ENCODE measurements at regions not wholly inside any gene's neighbourhood (a gene's known extent, or its start where the extent isn't known, plus 50 kb on each side); places are given as distances from the start of the nearest gene placed in this dataset.

DNA sequence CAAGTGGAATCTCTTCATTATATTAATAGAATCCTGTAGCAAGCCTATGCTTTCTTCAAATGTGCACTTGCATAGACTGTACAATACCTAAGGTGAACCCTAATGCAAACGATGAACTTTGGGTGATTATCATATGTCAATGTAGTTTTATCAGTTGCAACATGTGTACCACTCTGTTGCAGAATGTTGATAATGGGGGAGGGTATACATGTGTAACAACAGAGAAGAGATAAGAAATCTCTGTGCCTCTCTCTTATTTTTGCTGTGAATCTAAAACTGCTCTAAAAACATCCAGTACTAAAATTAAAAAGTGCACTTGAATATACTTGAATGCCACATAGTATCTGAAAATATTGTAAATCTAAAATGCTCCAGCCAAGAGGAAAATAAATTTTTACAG lies 820.8 kb upstream of the MIR17HG start (continued):
- TF ChIP-seq, protein P1, sequence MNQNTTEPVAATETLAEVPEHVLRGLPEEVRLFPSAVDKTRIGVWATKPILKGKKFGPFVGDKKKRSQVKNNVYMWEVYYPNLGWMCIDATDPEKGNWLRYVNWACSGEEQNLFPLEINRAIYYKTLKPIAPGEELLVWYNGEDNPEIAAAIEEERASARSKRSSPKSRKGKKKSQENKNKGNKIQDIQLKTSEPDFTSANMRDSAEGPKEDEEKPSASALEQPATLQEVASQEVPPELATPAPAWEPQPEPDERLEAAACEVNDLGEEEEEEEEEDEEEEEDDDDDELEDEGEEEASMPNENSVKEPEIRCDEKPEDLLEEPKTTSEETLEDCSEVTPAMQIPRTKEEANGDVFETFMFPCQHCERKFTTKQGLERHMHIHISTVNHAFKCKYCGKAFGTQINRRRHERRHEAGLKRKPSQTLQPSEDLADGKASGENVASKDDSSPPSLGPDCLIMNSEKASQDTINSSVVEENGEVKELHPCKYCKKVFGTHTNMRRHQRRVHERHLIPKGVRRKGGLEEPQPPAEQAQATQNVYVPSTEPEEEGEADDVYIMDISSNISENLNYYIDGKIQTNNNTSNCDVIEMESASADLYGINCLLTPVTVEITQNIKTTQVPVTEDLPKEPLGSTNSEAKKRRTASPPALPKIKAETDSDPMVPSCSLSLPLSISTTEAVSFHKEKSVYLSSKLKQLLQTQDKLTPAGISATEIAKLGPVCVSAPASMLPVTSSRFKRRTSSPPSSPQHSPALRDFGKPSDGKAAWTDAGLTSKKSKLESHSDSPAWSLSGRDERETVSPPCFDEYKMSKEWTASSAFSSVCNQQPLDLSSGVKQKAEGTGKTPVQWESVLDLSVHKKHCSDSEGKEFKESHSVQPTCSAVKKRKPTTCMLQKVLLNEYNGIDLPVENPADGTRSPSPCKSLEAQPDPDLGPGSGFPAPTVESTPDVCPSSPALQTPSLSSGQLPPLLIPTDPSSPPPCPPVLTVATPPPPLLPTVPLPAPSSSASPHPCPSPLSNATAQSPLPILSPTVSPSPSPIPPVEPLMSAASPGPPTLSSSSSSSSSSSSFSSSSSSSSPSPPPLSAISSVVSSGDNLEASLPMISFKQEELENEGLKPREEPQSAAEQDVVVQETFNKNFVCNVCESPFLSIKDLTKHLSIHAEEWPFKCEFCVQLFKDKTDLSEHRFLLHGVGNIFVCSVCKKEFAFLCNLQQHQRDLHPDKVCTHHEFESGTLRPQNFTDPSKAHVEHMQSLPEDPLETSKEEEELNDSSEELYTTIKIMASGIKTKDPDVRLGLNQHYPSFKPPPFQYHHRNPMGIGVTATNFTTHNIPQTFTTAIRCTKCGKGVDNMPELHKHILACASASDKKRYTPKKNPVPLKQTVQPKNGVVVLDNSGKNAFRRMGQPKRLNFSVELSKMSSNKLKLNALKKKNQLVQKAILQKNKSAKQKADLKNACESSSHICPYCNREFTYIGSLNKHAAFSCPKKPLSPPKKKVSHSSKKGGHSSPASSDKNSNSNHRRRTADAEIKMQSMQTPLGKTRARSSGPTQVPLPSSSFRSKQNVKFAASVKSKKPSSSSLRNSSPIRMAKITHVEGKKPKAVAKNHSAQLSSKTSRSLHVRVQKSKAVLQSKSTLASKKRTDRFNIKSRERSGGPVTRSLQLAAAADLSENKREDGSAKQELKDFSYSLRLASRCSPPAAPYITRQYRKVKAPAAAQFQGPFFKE (tag by site-specific recombination; IDR thresholded peaks at IDR 0.05; ENCODE audit: borderline replicate concordance), result no peak
- TF ChIP-seq, protein P2, sequence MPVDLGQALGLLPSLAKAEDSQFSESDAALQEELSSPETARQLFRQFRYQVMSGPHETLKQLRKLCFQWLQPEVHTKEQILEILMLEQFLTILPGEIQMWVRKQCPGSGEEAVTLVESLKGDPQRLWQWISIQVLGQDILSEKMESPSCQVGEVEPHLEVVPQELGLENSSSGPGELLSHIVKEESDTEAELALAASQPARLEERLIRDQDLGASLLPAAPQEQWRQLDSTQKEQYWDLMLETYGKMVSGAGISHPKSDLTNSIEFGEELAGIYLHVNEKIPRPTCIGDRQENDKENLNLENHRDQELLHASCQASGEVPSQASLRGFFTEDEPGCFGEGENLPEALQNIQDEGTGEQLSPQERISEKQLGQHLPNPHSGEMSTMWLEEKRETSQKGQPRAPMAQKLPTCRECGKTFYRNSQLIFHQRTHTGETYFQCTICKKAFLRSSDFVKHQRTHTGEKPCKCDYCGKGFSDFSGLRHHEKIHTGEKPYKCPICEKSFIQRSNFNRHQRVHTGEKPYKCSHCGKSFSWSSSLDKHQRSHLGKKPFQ (tag by site-specific recombination; IDR thresholded peaks at IDR 0.05), result no peak
- no peak for TF ChIP-seq ZNF157 (tag by site-specific recombination; IDR thresholded peaks at IDR 0.05)

DNA sequence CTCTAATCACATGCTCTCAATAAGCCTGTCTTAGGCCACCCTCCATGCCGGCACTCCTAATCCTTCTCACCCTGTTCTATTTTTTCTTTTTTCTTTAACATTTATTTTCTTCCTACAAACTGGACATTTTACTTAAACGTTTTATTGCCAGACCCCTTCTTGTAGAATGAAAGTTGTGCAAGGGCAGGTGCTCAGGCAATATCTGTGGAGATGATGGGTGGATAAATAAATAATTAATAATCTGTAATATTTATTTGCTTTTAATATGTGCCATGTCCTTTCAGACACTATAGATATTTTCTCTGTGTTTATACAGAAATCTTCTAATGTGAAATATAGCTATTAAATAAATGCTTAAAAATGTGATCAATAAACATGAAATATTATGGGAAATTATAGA lies 815.7 kb upstream of the MIR17HG start:
- CTCF ChIA-PET, result interaction anchor here (0.6 kb wide), 1 partner anchor 112 kb away, joined by 5 read pairs; no protein-coding TSS in a partner anchor
- TF ChIP-seq ZNF121 (tag by site-specific recombination; IDR thresholded peaks at IDR 0.05) (no peak), ZNF830 (tag by site-specific recombination; IDR thresholded peaks at IDR 0.05; ENCODE audit: low read depth) (no peak), ZNF670 (tag by site-specific recombination; IDR thresholded peaks at IDR 0.05; ENCODE audit: low read depth) (no peak), ZNF596 (tag by site-specific recombination; IDR thresholded peaks at IDR 0.05) (no peak), ZNF16 (tag by site-specific recombination; IDR thresholded peaks at IDR 0.05; ENCODE audit: low read depth) (no peak), ZNF138 (tag by site-specific recombination; IDR thresholded peaks at IDR 0.05; ENCODE audit: borderline replicate concordance) (no peak), ZNF548 (tag by site-specific recombination; IDR thresholded peaks at IDR 0.05) (no peak), REPIN1 (tag by site-specific recombination; IDR thresholded peaks at IDR 0.05; ENCODE audit: low read depth) (no peak), ZNF747 (tag by site-specific recombination; IDR thresholded peaks at IDR 0.05) (no peak), ZNF174 (tag by site-specific recombination; IDR thresholded peaks at IDR 0.05) (no peak), ZNF37A (tag by site-specific recombination; IDR thresholded peaks at IDR 0.05) (no peak), EGR2 (tag by site-specific recombination; IDR thresholded peaks at IDR 0.05; ENCODE audit: low read depth) (no peak), ZNF184 (tag by site-specific recombination; IDR thresholded peaks at IDR 0.05) (no peak), RBAK (tag by site-specific recombination; IDR thresholded peaks at IDR 0.05) (no peak)
- TF ChIP-seq, protein P3, sequence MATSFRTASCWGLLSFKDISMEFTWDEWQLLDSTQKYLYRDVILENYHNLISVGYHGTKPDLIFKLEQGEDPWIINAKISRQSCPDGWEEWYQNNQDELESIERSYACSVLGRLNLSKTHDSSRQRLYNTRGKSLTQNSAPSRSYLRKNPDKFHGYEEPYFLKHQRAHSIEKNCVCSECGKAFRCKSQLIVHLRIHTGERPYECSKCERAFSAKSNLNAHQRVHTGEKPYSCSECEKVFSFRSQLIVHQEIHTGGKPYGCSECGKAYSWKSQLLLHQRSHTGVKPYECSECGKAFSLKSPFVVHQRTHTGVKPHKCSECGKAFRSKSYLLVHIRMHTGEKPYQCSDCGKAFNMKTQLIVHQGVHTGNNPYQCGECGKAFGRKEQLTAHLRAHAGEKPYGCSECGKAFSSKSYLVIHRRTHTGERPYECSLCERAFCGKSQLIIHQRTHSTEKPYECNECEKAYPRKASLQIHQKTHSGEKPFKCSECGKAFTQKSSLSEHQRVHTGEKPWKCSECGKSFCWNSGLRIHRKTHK (tag by site-specific recombination; IDR thresholded peaks at IDR 0.05), result no peak
- TF ChIP-seq, protein P4, sequence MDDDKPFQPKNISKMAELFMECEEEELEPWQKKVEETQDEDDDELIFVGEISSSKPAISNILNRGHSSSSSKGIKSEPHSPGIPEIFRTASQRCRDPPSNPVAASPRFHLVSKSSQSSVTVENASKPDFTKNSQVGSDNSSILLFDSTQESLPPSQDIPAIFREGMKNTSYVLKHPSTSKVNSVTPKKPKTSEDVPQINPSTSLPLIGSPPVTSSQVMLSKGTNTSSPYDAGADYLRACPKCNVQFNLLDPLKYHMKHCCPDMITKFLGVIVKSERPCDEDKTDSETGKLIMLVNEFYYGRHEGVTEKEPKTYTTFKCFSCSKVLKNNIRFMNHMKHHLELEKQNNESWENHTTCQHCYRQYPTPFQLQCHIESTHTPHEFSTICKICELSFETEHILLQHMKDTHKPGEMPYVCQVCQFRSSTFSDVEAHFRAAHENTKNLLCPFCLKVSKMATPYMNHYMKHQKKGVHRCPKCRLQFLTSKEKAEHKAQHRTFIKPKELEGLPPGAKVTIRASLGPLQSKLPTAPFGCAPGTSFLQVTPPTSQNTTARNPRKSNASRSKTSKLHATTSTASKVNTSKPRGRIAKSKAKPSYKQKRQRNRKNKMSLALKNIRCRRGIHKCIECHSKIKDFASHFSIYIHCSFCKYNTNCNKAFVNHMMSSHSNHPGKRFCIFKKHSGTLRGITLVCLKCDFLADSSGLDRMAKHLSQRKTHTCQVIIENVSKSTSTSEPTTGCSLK (tag by site-specific recombination; IDR thresholded peaks at IDR 0.05), result no peak
- TF ChIP-seq, protein P5, sequence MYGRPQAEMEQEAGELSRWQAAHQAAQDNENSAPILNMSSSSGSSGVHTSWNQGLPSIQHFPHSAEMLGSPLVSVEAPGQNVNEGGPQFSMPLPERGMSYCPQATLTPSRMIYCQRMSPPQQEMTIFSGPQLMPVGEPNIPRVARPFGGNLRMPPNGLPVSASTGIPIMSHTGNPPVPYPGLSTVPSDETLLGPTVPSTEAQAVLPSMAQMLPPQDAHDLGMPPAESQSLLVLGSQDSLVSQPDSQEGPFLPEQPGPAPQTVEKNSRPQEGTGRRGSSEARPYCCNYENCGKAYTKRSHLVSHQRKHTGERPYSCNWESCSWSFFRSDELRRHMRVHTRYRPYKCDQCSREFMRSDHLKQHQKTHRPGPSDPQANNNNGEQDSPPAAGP (tag by site-specific recombination; IDR thresholded peaks at IDR 0.05), result no peak
- TF ChIP-seq, protein P6, sequence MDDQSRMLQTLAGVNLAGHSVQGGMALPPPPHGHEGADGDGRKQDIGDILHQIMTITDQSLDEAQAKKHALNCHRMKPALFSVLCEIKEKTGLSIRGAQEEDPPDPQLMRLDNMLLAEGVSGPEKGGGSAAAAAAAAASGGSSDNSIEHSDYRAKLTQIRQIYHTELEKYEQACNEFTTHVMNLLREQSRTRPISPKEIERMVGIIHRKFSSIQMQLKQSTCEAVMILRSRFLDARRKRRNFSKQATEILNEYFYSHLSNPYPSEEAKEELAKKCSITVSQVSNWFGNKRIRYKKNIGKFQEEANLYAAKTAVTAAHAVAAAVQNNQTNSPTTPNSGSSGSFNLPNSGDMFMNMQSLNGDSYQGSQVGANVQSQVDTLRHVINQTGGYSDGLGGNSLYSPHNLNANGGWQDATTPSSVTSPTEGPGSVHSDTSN (CRISPR knock-in tag; IDR thresholded peaks at IDR 0.05), result no peak
- H3K4me1 ChIP-seq (ENCODE audit: control insufficient read depth, insufficient read depth, low read length), result no peaks in the 10 kb centered on the region
- H3K4me3 ChIP-seq (ENCODE audit: low read depth, low read length), result no peak overlapping the region
- H3K9me3 ChIP-seq (ENCODE audit: control insufficient read depth, insufficient read depth, low read depth, low read length), result no peaks in the 10 kb centered on the region
- POLR2A ChIA-PET, result no interaction called here
- H3K27ac ChIP-seq (ENCODE audit: extremely low read depth, low read depth, low read length), result no peak overlapping the region
- no peaks in the 10 kb centered on the region for H3K36me3 ChIP-seq (ENCODE audit: control insufficient read depth in 2 of 2, insufficient read depth in 1 of 2, low read length in 2 of 2)

Data from HEK293 (cell line).